HCT116 (cell line): ENCODE measurements at regions not wholly inside any gene's neighbourhood (a gene's known extent, or its start where the extent isn't known, plus 50 kb on each side); places are given as distances from the start of the nearest gene placed in this dataset.
"Not testable (repeated sequence)": the region's sequence is repeated elsewhere in the genome, so short reads cannot be mapped to it uniquely, and the experiment has no call there.

Source experiments
- ATAC-seq: fragments of 200-7000 bp; cut with Tn5 transposase; 2 replicates; pipeline ENCODE4 v1.9.1; 2020; ENCODE audit warnings: mild to moderate bottlenecking, moderate library complexity
- BruUV-seq: library from RNA; stranded (reverse); fragments of 400-500 nt; replicated peaks from 2 replicates; lab custom pipeline; 2021; lab: Mats Ljungman, UMichigan
- CTCF ChIA-PET: fragments of 300-600 bp; sonication (Branson Sonifier 250); formaldehyde crosslinking; loops from one replicate; lab custom pipeline; 2021; ENCODE audit warnings: antibody characterized with exemption; lab: Charles Lee
- POLR2A ChIA-PET: fragments of 300-600, 350-600 bp; sonication (Branson Sonifier 250); formaldehyde crosslinking; loops from one replicate; lab custom pipeline; 2021; ENCODE audit warnings: antibody characterized with exemption; lab: Charles Lee
- RAD21 ChIA-PET, 2 experiments: fragments of 300-600 bp; sonication (Branson Sonifier 250); formaldehyde crosslinking; loops; one replicate each; lab custom pipeline; 2023; ENCODE audit warnings: low total read pairs in 2 of 2; ENCODE audit not compliant: uncharacterized antibody in 2 of 2, unreplicated experiment in 2 of 2, low non-redundant PET in 1 of 2; lab: Charles Lee
- DNase-seq: peaks from one replicate; pipeline ENCODE4 v3.0.0-alpha.2; 2010; ENCODE audit warnings: low read depth, low spot score
- H2AFZ ChIP-seq: fragments of 200-600 bp; shearing (Covaris generic), sonication (generic); 2 replicates; pipeline ENCODE4 v1.6.1; 2017; ENCODE audit warnings: low read depth, mixed run types, mixed read lengths, antibody characterized with exemption, low read length; ENCODE audit not compliant: poor library complexity, severe bottlenecking
- H3K27ac ChIP-seq: 2 replicates; pipeline ENCODE4 v1.5.1; 2012; ENCODE audit warnings: low read depth, low read length
- H3K27me3 ChIP-seq: fragments of 200-600 bp; sonication (generic); 2 replicates; pipeline ENCODE4 v1.6.1; 2016; ENCODE audit warnings: mixed run types, low read length, mixed read lengths; ENCODE audit not compliant: insufficient read depth
- H3K36me3 ChIP-seq, 2 experiments: fragments of 200-500 bp in 1 of 2; fragments of 200-600 bp in 1 of 2; sonication (Bioruptor generic) in 1 of 2; sonication (generic) in 1 of 2; 2 replicates each; pipeline versions ENCODE4 v1.5.1 to v1.6.1; 2014 to 2016; ENCODE audit warnings: low read length in 2 of 2, inconsistent platforms in 1 of 2, mixed read lengths in 1 of 2, mixed run types in 1 of 2; ENCODE audit not compliant: insufficient read depth in 2 of 2, control insufficient read depth in 1 of 2
- H3K4me1 ChIP-seq, 2 experiments: fragments of 200-600 bp in 1 of 2; sonication (generic) in 1 of 2; 2 replicates each; pipeline versions ENCODE4 v1.5.1 to v1.6.1; 2012 to 2017; ENCODE audit warnings: low read length in 2 of 2, inconsistent platforms in 1 of 2, mild to moderate bottlenecking in 1 of 2, mixed read lengths in 1 of 2, mixed run types in 1 of 2, moderate library complexity in 1 of 2; ENCODE audit not compliant: insufficient read depth in 2 of 2, control insufficient read depth in 1 of 2
- H3K4me2 ChIP-seq: fragments of 200-600 bp; sonication (generic); 2 replicates; pipeline ENCODE4 v1.6.1; 2017; ENCODE audit warnings: mixed run types, low read length, mixed read lengths
- H3K4me3 ChIP-seq, 2 experiments: fragments of 200-600 bp in 1 of 2; sonication (generic) in 1 of 2; replicated peaks in 1 of 2; 2 replicates each; pipeline ENCODE4 v1.5.1; 2011 to 2016; ENCODE audit warnings: low read length in 2 of 2, control low read depth in 1 of 2, low read depth in 1 of 2, mild to moderate bottlenecking in 1 of 2, mixed read lengths in 1 of 2, mixed run types in 1 of 2
- H3K79me2 ChIP-seq: fragments of 200-600 bp; sonication (generic); 2 replicates; pipeline ENCODE4 v1.6.1; 2017; ENCODE audit warnings: mild to moderate bottlenecking, mixed run types, low read length, moderate library complexity, mixed read lengths; ENCODE audit not compliant: insufficient read depth
- H3K9ac ChIP-seq: fragments of 200-600 bp; sonication (generic); 2 replicates; pipeline ENCODE4 v1.6.1; 2016; ENCODE audit warnings: low read length, mixed read lengths
- H3K9me2 ChIP-seq: fragments of 200-600 bp; sonication (generic), shearing (Covaris generic); 2 replicates; pipeline ENCODE4 v1.6.1; 2017; ENCODE audit warnings: mixed run types, mild to moderate bottlenecking, moderate library complexity; ENCODE audit not compliant: insufficient read depth
- H3K9me3 ChIP-seq, 2 experiments: fragments of 200-500 bp in 1 of 2; fragments of 200-600 bp in 1 of 2; sonication (Bioruptor generic) in 1 of 2; sonication (generic) in 1 of 2; 2 replicates each; pipeline ENCODE4 v1.6.1; 2014 to 2017; ENCODE audit warnings: low read length in 2 of 2, mixed read lengths in 2 of 2, inconsistent platforms in 1 of 2, low read depth in 1 of 2, mild to moderate bottlenecking in 1 of 2, mixed run types in 1 of 2, moderate library complexity in 1 of 2; ENCODE audit not compliant: control insufficient read depth in 1 of 2, insufficient read depth in 1 of 2
- H4K20me1 ChIP-seq: fragments of 200-600 bp; sonication (generic), shearing (Covaris generic); 2 replicates; pipeline ENCODE4 v1.6.1; 2017; ENCODE audit warnings: mixed run types, mild to moderate bottlenecking, moderate library complexity; ENCODE audit not compliant: insufficient read depth
- CTCF ChIP-seq, 3 experiments: fragments of 200-600 bp in 1 of 3; sonication (generic) in 1 of 3; IDR thresholded peaks in 2 of 3; conservative IDR thresholded peaks in 1 of 3; 2 replicates each; pipeline ENCODE4 v1.5.1; 2012 to 2017; ENCODE audit warnings: low read depth in 2 of 3, low read length in 2 of 3, antibody characterized with exemption in 1 of 3, borderline replicate concordance in 1 of 3, control low read depth in 1 of 3, mild to moderate bottlenecking in 1 of 3, mixed read lengths in 1 of 3, mixed run types in 1 of 3, moderate library complexity in 1 of 3; ENCODE audit not compliant: insufficient read depth in 1 of 3
- EZH2 ChIP-seq: fragments of 200-600 bp; sonication (generic); IDR thresholded peaks from 2 replicates; pipeline ENCODE4 v1.6.1; 2017; ENCODE audit warnings: antibody characterized with exemption, mixed run types
- EZH2phosphoT487 ChIP-seq: fragments of 200-600 bp; IDR thresholded peaks from 2 replicates; pipeline ENCODE4 v1.6.1; 2018; ENCODE audit warnings: antibody characterized with exemption, borderline replicate concordance
- RAD21 ChIP-seq: IDR thresholded peaks from 2 replicates; pipeline ENCODE4 v1.6.1; 2012; ENCODE audit warnings: low read depth, mild to moderate bottlenecking
- SIN3A ChIP-seq: IDR thresholded peaks from 2 replicates; pipeline ENCODE4 v1.6.1; 2012; ENCODE audit warnings: low read depth
- SRF ChIP-seq: IDR thresholded peaks from 2 replicates; pipeline ENCODE4 v1.6.1; 2012; ENCODE audit warnings: low read depth
- TCF7L2 ChIP-seq: IDR thresholded peaks from 2 replicates; pipeline ENCODE4 v1.7.0; 2011; ENCODE audit warnings: borderline replicate concordance, inconsistent platforms; ENCODE audit not compliant: insufficient read depth, insufficient read length; ENCODE audit errors: extremely low read depth
- intact Hi-C: fragments of 100-400 bp; cut with micrococcal nuclease; formaldehyde crosslinking; loops from 2 replicates; pipeline ENCODE4 v1.10.0; 2022

- Histone ChIP-seq H3K27ac (no peak overlapping the region), H3K4me1 (no peaks in the 10 kb centered on the region), H3K4me3 (no peak overlapping the region), H3K27me3 (no peaks in the 10 kb centered on the region), H4K20me1 (no peaks in the 10 kb centered on the region), H3K9me2 (no peaks in the 10 kb centered on the region), H3K79me2 (no peaks in the 10 kb centered on the region), H3K9me3 (peaks cover 0 to 3% of the 10 kb centered on the region in 2 experiments; a peak in 1 of 4 replicates), H2AFZ (no peak overlapping the region), H3K4me2 (no peak overlapping the region), H3K9ac (no peak overlapping the region), H3K36me3 (no peaks in the 10 kb centered on the region)
- no peak for ATAC-seq
- no TSS peak for BruUV-seq
- no peak for DNase-seq
- ChIA-PET POLR2A (no interaction called here), CTCF (no interaction called here), RAD21 (no interaction called here)
- intact Hi-C loops: no loop called here
- TF ChIP-seq SRF: no peak
- no peak for TF ChIP-seq EZH2
- TF ChIP-seq TCF7L2: no peak
- TF ChIP-seq EZH2phosphoT487: no peak
- TF ChIP-seq RAD21: no peak
- no peak for TF ChIP-seq SIN3A
- no peak for TF ChIP-seq CTCF (IDR thresholded peaks at IDR 0.05 in 2 of 3, conservative IDR thresholded peaks at IDR 0.05 in 1 of 3; ENCODE audit: borderline replicate concordance in 1 of 3, insufficient read depth in 1 of 3, low read depth in 2 of 3, low read length in 2 of 3)
Observed at GRCh38 chr2:122341007-122341406, 585.6 kb downstream of the TSN start.

- DNase-seq, H3K9me3 ChIP-seq, H3K4me2 ChIP-seq, H3K4me3 ChIP-seq, H3K9me2 ChIP-seq, H4K20me1 ChIP-seq, H3K4me1 ChIP-seq, H3K27ac ChIP-seq, H2AFZ ChIP-seq, H3K27me3 ChIP-seq, H3K9ac ChIP-seq, ATAC-seq, POLR2A ChIA-PET, BruUV-seq, H3K36me3 ChIP-seq, CTCF ChIA-PET, intact Hi-C loops, RAD21 ChIA-PET, H3K79me2 ChIP-seq: not testable (repeated sequence)
Observed at GRCh38 chr2:122352151-122352550, 596.7 kb downstream of the TSN start.
